Skeletal muscle tissue (tissue), 3 donors: ENCODE measurements at regions not wholly inside any gene's neighbourhood (a gene's known extent, or its start where the extent isn't known, plus 50 kb on each side); places are given as distances from the start of the nearest gene placed in this dataset.
"Not testable (repeated sequence)": the region's sequence is repeated elsewhere in the genome, so short reads cannot be mapped to it uniquely, and the experiment has no call there.

Source experiments
- H3K27ac ChIP-seq: one replicate; pipeline ENCODE4 v1.7.0; 2013; ENCODE audit warnings: mild to moderate bottlenecking, low read depth, low read length, inconsistent platforms
- H3K27me3 ChIP-seq, 3 donors: one replicate each; pipeline ENCODE4 v1.7.0; 2013; ENCODE audit warnings: low read length in 3 of 3; ENCODE audit not compliant: control insufficient read depth in 3 of 3, insufficient read depth in 3 of 3
- H3K36me3 ChIP-seq, 3 donors: one replicate each; pipeline ENCODE4 v1.7.0; 2013; ENCODE audit warnings: low read length in 3 of 3; ENCODE audit not compliant: control insufficient read depth in 3 of 3, insufficient read depth in 3 of 3
- H3K4me1 ChIP-seq, 3 donors: one replicate each; pipeline ENCODE4 v1.7.0; 2013; ENCODE audit warnings: low read length in 3 of 3, mild to moderate bottlenecking in 3 of 3; ENCODE audit not compliant: control insufficient read depth in 3 of 3, insufficient read depth in 3 of 3
- H3K4me3 ChIP-seq, 3 donors: one replicate each; pipeline ENCODE4 v1.7.0; 2013; ENCODE audit warnings: low read length in 3 of 3
- H3K9ac ChIP-seq, 3 donors: one replicate each; pipeline ENCODE4 v1.7.0; 2013; ENCODE audit warnings: low read length in 3 of 3, mild to moderate bottlenecking in 3 of 3, moderate library complexity in 2 of 3, low read depth in 1 of 3
- H3K9me3 ChIP-seq, 3 donors: one replicate each; pipeline ENCODE4 v1.7.0; 2013; ENCODE audit warnings: low read length in 3 of 3; ENCODE audit not compliant: control insufficient read depth in 3 of 3
- donor health status: Osteomylitis.

DNA sequence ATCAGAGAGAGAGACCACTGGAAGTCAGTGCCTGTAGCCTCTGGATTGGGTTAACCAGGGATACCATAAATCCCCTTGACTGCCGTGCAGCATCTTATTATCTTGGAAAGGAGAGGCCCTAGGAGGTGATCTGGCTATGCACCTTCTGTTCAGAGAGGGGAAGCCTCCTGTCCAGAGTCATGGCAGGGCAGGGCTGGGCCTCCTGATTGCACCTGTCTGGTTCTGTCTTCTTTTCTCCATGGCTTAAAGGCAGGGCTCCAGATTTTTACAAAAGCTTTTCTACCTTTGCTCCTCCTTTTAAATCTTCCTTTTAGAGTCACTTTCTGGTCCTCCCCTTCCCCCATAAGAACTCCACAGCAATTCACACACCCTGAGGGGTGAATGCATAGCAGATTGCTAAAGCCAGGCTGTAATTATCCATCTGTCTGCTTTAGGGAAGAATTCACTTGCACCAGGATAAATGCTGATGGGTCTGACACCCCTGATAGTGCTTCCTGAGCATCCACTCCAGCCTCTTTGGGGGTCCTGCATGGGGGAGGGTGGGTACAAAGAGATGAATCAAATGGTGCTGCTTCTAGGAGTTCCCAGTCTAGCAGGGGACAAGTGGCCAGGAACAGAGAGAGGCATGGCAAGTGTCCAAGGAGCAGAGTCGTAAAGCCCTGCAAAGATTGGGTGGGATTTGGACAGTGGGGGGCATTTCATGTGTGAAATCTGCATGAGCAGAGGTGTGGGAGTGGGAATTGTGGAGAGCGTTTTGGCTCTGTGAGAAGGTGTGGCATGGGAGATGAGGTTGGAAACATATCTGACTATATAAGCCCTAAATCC is 141.3 kb upstream of the ALDH1B1 start:
- Histone ChIP-seq H3K27ac (no peak overlapping the region), H3K4me3 (no peak overlapping the region), H3K9me3 (no peaks in the 10 kb centered on the region), H3K4me1 (no peaks in the 10 kb centered on the region), H3K36me3 (no peaks in the 10 kb centered on the region), H3K27me3 (no peaks in the 10 kb centered on the region), H3K9ac (no peak overlapping the region)

DNA sequence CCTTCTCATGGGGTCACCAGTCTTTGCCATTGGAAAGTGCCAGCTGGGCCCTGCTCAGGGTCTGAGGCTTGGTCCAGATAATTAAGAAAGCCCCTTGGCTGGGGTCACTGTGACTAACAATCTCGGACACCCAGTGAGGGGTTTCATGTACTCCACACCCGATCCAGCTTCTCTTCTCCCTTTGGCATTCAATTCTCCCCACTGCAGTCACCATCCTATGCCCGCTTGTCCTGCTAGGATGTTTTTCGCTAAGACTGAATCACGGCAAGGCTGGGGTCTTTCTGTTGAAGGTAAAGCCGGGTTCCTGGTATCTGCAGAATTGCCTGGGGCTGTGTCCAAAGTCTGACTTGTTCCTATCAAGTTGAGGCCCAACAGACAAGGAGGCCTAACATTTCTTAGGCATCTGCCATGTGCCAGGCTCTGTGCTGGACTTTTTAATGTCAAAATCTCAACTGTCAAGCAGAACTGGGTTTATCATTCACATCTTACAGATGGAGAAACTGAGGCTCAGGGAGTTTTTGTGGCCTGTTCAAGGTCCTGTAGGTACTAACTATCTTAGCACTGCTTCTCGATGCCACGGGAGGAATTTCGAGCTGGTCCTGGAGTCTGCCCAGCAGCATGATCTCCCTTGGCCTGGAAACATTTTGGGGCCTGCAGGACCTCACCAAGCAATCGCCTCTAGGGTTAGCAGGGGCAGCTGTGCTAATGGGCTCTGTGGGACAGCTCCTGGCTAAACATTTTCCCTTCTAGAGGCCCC is 142.0 kb upstream of the ALDH1B1 start:
- no peaks in the 10 kb centered on the region for H3K4me1 ChIP-seq
- H3K9me3 ChIP-seq: no peaks in the 10 kb centered on the region
- no peak overlapping the region for H3K9ac ChIP-seq
- H3K27ac ChIP-seq: no peak overlapping the region
- no peaks in the 10 kb centered on the region for H3K27me3 ChIP-seq
- H3K4me3 ChIP-seq: no peak overlapping the region
- H3K36me3 ChIP-seq: no peaks in the 10 kb centered on the region

DNA sequence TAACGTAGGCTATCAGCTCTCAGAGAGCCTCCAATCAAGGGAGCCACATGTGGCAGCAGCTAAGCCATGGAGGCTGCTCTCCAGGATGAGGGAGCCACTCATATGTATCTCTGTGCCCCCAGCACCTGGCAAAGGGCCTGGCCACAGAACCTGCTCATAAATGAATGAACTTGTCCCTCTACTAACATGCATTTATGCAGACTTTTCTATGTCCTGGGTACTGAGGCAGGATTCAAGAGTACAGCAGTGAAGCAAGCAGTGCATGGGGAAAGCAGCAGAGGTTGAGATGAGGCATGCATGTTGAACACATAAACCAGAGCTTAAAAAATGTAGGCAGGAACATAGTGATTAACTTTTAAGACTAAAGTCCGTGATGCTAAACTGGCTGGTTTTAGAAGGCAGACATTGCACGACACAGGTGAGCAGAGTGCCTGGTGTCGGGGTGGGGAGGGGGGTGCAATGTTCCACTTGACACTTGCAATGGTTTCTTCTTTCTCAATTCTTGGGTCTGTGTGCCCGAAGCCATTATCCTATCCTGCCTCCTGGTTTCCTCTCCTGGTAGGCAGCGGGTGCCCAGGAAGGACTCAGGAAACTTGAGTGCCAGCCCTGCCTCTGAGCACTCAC is 142.8 kb upstream of the ALDH1B1 start:
- no peaks in the 10 kb centered on the region for H3K9me3 ChIP-seq
- H3K9ac ChIP-seq: no peak overlapping the region
- no peak overlapping the region for H3K27ac ChIP-seq
- H3K36me3 ChIP-seq: no peaks in the 10 kb centered on the region
- H3K4me3 ChIP-seq: no peak overlapping the region
- no peaks in the 10 kb centered on the region for H3K4me1 ChIP-seq
- H3K27me3 ChIP-seq: no peaks in the 10 kb centered on the region

DNA sequence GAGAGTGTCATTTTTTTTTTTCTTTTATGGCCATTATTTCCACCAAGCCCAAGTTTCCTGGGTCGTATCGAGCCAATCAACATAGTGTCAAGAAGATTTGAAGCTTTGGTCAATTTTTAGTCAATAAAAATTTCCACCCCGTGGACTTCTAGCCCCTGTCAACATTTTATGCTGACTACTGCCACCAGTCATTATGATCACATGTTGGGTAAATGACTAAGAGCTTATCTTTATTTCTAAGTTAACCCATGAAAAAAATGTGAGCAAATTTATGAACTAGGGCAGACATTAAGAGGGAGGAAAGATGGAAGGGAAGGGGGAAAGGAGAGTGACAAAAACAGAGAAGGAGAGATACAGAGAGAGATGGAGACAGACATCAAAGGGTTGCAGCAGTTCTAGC is 143.5 kb upstream of the ALDH1B1 start:
- Histone ChIP-seq H3K4me3 (no peak overlapping the region), H3K27me3 (peaks cover 0 to under 1% (median 0%) of the 10 kb centered on the region in 3 donors), H3K4me1 (no peaks in the 10 kb centered on the region), H3K9me3 (no peaks in the 10 kb centered on the region), H3K36me3 (no peaks in the 10 kb centered on the region), H3K27ac (no peak overlapping the region), H3K9ac (no peak overlapping the region)

DNA sequence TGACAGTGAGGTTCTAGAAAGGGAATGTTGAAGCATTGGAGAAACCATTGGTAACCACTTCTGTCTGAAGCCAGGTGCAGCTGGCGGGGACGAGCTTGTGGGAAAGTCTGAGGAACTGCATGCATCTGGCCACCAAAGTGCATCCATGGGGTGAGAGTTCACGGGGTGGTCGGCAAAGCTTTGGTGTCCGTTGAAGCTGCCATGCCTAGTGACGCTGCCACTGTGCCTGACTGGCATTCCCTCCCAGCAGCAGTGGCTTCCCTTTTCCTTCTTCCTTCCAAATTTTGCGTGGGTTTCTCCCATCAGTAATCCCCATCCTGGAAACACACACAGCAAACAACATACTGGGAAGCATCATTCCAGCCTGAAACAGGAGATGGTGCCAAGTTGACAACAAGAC is 145.7 kb upstream of the ALDH1B1 start:
- no peak overlapping the region for H3K4me3 ChIP-seq
- H3K9me3 ChIP-seq: no peaks in the 10 kb centered on the region
- peaks cover 0 to 2% (median 0%) of the 10 kb centered on the region in 3 donors for H3K27me3 ChIP-seq
- no peak overlapping the region for H3K27ac ChIP-seq
- H3K36me3 ChIP-seq: no peaks in the 10 kb centered on the region
- H3K9ac ChIP-seq: no peak overlapping the region
- H3K4me1 ChIP-seq: no peaks in the 10 kb centered on the region

DNA sequence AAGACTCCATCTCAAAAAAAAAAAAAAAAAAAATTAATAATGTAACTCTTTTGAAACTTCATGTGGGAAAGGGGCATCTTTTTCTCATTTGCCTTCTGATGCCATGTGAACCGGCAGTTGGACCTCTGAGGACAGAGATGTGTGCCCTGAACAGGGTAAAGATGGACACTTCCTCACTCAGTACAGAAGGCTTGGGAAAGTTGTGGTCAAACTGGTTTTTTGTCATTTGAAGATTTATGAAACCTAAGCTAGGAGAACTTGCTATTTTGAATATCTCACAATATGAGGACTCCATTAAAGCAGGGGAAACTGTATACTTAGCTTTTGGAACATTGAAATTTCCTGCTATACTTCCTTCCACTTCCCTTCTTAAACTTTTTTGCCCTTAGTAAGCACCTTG is 147.5 kb upstream of the ALDH1B1 start:
- no peak overlapping the region for H3K4me3 ChIP-seq
- no peaks in the 10 kb centered on the region for H3K4me1 ChIP-seq
- H3K36me3 ChIP-seq: no peaks in the 10 kb centered on the region
- H3K9me3 ChIP-seq: peaks cover 0 to 2% (median 0%) of the 10 kb centered on the region in 3 donors
- no peak overlapping the region for H3K9ac ChIP-seq
- H3K27me3 ChIP-seq: peaks cover 0 to 2% (median 0%) of the 10 kb centered on the region in 3 donors
- no peak overlapping the region for H3K27ac ChIP-seq

DNA sequence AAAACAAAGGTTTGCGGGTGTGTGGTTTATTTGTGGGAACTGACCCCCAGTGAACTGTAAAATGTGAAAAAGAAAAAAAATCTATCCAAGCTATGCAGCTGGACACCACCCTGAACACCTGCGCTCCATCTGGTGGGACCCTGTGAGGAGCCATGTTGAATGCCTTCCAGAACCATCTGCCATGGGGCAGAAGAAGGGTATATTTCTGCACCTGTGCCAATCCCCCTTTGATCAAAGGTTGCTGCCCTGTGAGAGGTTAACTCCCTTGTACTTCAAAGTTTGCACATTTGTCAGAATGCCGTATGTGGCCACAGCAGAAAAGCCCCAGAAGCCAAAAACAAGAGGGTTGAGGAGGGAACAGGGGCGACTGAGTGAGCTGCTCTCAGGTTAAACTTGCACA is 148.5 kb upstream of the ALDH1B1 start:
- Histone ChIP-seq H3K36me3 (no peaks in the 10 kb centered on the region), H3K27ac (no peak overlapping the region), H3K9ac (no peak overlapping the region), H3K4me1 (no peaks in the 10 kb centered on the region), H3K27me3 (peaks cover 0 to 2% (median 0%) of the 10 kb centered on the region in 3 donors), H3K4me3 (no peak overlapping the region), H3K9me3 (peaks cover 0 to 2% (median 0%) of the 10 kb centered on the region in 3 donors)

DNA sequence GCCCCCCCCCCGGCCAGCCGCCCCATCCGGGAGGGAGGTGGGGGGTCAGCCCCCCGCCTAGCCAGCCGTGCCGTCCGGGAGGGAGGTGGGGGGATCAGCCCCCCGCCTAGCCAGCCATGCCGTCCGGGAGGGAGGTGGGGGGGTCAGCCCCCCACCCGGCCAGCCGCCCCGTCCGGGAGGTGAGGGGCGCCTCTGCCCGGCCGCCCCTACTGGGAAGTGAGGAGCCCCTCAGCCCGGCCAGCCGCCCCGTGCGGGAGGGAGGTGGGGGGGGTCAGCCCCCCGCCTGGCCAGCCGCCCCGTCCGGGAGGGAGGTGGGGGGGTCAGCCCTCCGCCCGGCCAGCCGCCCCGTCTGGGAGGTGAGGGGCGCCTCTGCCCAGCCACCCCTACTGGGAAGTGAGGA is 150.4 kb upstream of the ALDH1B1 start:
- H3K4me1 ChIP-seq, H3K27ac ChIP-seq, H3K36me3 ChIP-seq, H3K4me3 ChIP-seq, H3K9ac ChIP-seq, H3K9me3 ChIP-seq, H3K27me3 ChIP-seq: not testable (repeated sequence)

DNA sequence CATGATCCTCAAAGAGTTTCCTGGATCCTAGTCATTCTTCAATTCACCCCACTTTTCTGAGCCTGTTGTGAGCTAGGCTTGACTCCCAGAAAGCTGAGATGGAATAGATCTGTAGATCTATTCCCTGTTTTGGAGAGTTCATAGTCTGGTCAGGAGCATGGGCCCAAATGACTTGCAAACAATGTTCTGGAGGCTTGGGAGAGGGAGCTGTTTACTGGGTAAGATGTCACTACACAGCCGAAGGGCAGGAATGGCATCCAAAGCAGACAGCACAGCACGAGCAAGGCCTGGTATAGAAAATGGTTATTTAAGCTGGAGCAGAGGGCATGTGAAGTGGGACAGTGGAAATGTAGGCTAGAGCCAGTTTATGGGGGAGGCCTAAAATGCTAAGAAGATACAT is 152.5 kb upstream of the ALDH1B1 start:
- no peak overlapping the region for H3K9ac ChIP-seq
- H3K9me3 ChIP-seq: peaks cover 0 to 2% (median 0%) of the 10 kb centered on the region in 3 donors
- H3K27ac ChIP-seq: no peak overlapping the region
- peaks cover 0 to 2% (median 0%) of the 10 kb centered on the region in 3 donors for H3K27me3 ChIP-seq
- no peak overlapping the region for H3K4me3 ChIP-seq
- H3K4me1 ChIP-seq: no peaks in the 10 kb centered on the region
- H3K36me3 ChIP-seq: no peaks in the 10 kb centered on the region

DNA sequence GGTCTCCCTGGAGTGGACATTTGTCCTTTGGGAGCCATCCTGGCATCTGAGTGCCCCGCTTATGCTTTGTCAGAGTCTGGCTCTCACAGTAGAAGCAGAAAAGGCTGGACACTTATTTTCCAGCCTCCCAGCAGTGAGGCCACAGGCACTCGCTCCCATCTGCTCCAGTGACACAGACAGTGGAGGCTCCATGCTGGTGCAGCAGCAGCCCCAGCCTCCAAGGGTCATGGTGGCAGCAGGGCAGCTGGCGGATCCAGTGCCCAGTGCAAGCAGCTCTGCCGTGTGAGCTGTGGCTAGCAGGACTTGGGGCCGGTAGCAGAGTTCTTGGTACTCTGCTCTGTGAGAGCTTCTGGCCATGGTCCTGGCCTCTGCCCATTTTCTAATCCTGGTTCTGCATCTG is 157.3 kb upstream of the ALDH1B1 start:
- no peaks in the 10 kb centered on the region for H3K36me3 ChIP-seq

More for the DNA sequence above, 157.3 kb upstream of the ALDH1B1 start:
- H3K9ac ChIP-seq: no peak overlapping the region
- no peak overlapping the region for H3K27ac ChIP-seq
- no peaks in the 10 kb centered on the region for H3K4me1 ChIP-seq
- no peak overlapping the region for H3K4me3 ChIP-seq
- H3K27me3 ChIP-seq: peaks cover 0 to 4% (median 4%) of the 10 kb centered on the region in 3 donors
- H3K9me3 ChIP-seq: peaks cover 0 to 1% (median 0%) of the 10 kb centered on the region in 3 donors
